IPS-NIHi11 (cell line): ENCODE measurements at regions not wholly inside any gene's neighbourhood (a gene's known extent, or its start where the extent isn't known, plus 50 kb on each side); places are given as distances from the start of the nearest gene placed in this dataset.
"Not testable (repeated sequence)": the region's sequence is repeated elsewhere in the genome, so short reads cannot be mapped to it uniquely, and the experiment has no call there.

Experiments
- DNase-seq: peaks from one replicate; pipeline ENCODE4 v3.0.0; 2012; ENCODE audit warnings: mixed read lengths, low spot score

GRCh38 chr15:57881361-57881760 is 174.8 kb downstream of the POLR2M start:
- no peak for DNase-seq

DNA sequence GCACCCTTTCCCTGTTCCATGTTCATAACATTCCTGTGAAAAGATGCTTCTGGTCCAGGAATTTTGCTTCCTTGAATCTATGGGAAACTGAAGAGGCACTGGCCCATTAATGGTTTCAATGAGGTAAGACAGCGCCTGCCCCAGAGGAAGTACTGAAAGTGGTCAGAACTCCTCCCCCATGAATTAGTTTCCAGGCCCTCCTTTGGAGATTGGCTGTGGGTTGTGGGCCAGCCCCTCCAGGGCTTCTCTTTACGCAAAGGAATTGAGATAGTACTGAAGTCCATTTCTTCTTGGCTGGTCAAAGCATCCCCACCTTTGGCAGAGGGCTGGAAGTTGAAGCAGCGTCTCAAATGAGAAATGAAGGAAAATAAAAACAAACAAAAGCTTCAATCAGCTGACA is 175.5 kb downstream of the POLR2M start:
- DNase-seq, result no peak

DNA sequence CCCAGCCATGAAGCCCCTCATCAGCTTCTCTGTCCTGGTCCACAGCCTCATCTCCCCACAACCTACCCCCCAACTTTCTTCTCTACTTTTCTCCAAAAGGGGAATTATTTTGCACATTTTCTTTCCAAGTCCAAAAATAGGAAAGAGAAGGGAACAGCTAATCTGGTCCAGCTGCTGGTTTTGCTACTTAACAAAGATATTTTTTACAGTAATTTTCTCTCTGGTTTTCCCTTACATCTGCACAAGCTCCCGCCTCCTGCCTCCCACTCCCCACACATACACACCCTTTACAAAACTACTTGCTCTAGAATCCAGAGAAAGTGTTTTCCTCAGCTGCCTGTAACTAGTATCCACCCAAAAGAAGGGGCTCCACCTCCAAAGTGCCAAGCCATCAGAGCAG is 177.2 kb downstream of the POLR2M start:
- no peak for DNase-seq

DNA sequence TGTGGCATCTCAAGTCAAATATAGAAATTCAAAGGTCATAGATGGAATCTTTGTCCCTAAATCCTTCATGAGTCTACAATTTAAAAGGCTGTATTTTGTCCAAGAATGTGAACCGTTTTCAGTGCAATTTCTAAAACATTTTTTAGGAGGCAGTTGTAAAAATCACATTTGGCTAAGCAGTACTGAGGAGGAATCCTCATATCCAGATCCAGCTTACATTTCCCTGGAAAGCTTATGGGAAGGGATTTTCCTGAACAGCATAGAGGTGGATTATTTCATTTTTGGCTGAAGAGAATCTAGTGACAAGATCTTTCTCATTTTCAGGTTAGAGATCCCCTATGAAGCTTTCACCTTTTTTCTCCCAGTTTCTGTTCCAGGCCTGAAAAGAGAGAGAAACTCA is 178.4 kb downstream of the POLR2M start:
- DNase-seq, result no peak

- no peak for DNase-seq
These were observed 178.9 kb downstream of the POLR2M start for GRCh38 chr15:57885435-57885834.

DNA sequence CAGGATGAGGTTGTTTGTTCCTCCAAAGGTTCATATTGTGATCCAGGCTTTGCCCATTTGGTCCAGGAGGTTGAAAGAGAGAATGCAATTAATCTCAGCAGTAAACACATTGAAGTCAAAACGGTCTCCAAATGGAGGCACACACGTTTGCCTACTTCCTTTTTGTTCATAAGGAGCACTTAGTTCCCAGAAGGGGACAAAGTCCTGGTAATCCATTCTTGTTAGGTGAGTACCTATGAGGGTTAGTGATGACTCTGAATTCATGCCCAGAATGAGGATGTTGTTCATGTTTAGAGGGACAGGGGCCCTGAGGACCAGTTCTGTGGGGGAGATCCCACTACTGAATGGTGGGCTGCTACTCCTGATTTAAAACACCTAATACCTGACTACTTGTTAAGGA is 177.7 kb downstream of the ALDH1A2 start:
- DNase-seq, result no peak

DNA sequence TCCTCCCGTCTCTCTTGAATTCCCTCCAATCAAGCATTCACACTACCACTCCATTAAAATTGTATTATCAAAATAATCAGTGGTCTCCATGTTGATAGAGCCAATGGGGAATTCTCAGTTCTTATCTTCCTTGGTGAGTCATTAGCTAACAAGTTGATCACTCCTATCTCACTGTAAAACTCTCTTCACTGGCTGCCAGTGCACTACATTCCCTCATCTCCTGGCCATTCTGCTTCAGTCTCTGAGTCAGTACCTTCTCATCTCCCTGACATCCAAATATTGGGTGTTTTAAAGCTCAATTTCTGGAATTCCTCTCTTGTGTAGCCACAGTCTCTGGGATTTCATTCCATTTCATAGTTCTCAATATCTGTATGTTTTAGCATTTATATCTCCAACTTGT is 175.2 kb downstream of the ALDH1A2 start:
- no peak for DNase-seq

- DNase-seq, result no peak
These were observed 174.6 kb downstream of the ALDH1A2 start for GRCh38 chr15:57890878-57891277.

GRCh38 chr15:57892181-57892580 is 173.3 kb downstream of the ALDH1A2 start:
- DNase-seq, result no peak

DNA sequence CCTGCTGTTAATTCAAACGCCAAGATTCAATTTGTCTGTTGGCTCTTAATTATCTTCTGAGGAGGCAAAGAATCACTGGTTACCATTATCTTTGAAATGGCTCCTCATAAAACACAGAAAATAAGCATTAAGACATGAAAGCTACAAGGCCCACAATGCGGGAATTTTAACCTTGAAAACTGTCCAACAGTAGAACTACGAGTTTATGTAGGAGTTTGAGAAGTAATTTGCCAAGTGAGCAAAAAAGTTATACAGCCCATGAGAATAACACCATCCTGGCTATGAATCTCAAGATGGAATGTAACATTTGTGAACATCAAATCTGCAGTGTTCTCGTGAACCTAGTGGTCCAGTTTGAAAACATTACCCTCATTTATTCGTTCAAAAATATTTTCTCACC is 172.5 kb downstream of the ALDH1A2 start:
- DNase-seq, result no peak

DNA sequence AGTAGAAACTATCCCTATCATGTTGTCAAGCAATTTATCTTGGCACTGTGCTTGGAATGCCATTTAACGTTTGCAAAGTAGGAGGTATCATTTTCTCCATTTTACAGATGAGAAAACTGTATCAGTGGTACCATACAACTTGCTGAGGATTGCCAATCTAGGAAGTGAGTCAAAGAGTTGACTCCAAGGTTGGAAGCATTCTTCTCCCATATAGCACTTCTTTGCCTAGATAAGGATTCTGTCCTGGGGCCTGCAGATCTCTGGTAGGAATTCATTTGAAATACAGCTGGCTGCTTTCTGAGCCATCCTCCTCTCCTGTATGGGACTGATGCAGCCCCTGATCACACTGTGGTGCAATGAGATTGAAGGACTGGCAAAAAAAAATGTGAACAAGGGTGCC is 170.2 kb downstream of the ALDH1A2 start:
- DNase-seq, result no peak

DNA sequence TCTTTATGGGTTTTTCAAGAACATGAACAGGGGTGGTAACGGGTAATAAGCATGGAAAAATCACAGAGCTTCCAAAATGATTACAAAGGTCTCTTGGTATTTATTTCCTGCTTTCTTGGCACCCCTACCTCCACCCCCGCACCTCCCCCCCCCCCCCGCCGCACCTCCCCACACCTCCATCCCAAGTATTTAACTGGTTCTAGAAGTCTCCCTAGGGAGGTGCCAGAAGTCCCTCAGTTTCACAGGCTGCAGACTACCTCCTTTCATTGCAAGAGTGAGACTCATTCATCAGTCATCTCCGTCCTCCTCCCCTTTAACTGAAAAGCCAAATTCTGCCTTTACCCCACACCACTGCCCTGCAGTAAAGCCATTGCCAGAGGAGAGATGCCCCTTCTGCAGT is 169.4 kb downstream of the ALDH1A2 start:
- DNase-seq, result no peak

DNA sequence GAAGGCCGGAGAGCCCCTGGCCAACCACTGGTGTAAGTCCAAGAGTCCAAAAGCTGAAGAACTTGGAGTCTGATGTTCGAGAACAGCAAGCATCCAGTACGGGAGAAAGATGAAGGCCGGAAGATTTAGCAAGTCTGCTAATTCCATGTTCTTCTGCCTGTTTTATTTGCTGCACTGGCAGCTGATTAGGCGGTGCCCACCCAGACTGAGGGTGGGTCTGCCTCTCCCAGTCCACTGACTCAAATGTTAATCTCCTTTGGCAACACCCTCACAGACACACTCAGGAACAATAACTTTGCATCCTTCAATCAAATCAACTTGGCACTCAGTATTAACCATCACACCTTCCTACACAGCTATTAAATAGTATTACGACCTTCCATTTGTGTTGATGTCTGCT is 168.6 kb downstream of the ALDH1A2 start:
- DNase-seq, result not testable (repeated sequence)

DNA sequence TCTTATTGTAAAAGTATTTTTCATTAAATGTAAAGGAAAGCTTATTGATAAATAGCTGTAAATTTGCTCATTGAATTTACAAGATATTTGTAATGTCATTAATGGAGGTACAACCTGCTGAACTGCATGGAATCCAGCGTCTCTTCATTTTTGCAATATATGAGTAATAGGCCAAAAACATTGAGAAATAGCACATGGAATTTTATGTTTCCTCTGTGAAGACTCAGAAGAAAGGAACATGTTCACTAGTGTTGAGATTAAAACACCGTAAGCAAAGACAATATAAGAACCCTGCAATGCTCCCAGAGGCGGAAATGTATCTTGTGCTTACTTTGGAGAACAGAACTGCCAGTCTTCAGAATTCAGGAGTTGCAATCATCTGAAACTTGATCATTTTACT is 167.6 kb downstream of the ALDH1A2 start:
- no peak for DNase-seq

- no peak for DNase-seq
These were observed 163.4 kb downstream of the ALDH1A2 start for GRCh38 chr15:57902155-57902554.
